DMS 273 treated with DMSO at 0.1 percent for 48 hours (cell line): ENCODE measurements at regions not wholly inside any gene's neighbourhood (a gene's known extent, or its start where the extent isn't known, plus 50 kb on each side); places are given as distances from the start of the nearest gene placed in this dataset.

ENCODE experiments used
- DNase-seq: peaks from one replicate; lab custom pipeline; 2025; lab: John Stamatoyannopoulos, UW

DNA sequence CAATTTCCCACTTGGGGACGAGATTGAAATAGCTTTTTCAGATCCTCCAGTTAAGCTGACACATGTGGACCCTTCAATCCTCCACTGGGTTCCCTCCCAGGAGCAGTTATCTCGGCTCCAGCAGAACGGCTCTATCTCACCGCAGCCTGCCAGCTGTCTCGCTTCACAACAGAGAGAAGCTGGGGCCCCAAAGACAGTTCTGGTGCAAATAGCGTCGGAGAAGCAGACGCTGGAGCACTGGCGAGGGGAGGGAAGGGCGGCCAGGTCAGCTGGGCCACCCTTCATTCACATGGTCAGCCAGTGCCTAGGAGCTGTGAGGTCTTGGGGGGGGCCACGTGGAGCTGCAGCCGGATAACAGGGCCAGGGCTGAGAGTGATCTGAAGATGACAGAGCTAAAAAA lies 141.3 kb upstream of the SDK2 start:
- DNase-seq: no peak

GRCh38 chr17:73785958-73786743 lies 141.9 kb upstream of the SDK2 start:
- DNase-seq: no peak

DNA sequence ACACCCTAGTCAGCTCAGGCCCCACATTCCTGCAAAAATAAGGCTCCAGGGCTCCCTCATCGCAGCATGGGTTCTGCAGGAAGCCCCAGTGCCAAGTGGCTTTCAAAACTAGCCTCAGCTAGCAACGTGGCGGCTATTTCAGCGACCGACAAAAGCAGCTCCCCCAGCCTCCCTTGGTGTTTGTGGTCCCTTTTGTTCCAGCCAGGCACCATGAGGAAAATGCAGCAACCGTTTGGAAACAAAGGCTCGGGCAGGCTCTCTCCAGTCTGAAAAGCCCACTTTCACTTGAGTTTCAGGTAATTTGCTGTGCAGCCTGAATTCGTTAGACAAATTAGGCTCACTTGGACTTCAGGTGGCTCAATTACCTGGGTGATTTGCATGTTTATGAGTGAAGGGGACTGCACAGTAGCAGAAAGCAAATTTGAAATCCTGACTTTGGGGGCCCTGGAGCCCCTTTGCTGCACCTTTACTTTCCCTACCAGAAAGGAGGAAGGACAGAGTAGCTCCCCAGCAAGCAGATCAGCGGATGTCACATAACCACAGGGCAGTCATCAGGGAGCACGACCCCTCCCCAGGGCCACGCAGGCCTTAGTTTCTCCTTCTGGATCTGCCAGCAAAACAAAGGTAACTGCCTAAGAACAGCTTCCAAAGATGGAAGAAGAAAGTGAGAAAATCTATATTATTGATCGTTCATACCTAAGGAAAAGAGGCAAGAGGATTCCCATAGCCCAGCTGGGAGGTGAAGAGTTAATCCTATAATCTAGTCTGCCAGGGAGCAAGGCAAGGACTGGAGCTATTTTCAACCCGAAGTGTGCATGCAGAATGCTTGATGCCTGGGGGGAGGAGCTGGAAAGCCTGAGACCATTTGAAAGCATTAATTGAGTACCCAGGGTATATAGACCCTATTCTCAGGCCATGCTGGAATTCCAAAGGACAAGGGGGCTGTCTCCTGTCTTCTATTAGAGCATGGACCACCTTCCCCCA lies 143.1 kb upstream of the SDK2 start:
- DNase-seq: no peak

- DNase-seq: no peak
These were observed 143.9 kb upstream of the SDK2 start for GRCh38 chr17:73788111-73788510.

GRCh38 chr17:73791121-73791520 lies 146.9 kb upstream of the SDK2 start:
- DNase-seq: no peak

GRCh38 chr17:73791631-73792030 lies 147.4 kb upstream of the SDK2 start:
- DNase-seq: no peak

DNA sequence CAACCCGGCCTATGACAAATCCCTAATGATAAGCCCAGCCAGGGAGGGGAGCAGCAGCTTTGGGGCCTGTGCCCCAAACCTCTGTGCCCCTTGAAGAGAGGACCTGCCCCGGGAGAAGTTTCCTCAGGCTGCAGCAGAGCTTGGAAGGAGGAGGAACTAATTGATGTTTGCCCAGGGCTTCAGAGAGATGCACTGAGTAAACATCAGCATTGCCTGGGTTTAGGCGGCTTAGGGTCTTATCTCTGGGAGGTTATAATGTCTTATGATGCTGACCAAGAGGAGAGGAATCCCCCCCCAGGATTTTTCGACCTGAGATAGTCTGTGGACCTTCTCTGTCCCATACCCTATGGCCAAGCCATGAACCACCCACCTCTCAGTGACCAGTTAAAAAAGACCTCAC lies 148.7 kb upstream of the SDK2 start:
- no peak for DNase-seq

- no peak for DNase-seq
These were observed 150.1 kb upstream of the SDK2 start for GRCh38 chr17:73794336-73794735.

DNA sequence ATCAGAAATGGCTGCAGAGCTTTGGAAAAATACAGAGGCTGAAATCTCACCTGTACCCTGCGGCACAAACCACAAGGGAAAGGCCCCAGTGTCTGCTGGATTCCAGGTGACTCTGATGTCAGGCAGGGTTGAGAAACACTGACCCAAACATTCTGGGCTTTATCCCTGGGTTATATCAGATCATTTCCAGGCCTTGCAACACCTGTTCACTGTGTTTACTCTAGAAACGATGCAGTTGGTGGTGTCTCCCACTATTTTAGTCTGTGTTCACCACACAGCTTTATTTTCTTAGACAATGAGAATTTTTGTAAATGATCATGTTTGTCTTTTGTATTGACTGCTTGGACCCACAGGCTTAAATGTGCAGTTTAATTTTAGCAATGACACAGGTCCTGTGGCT lies 151.5 kb upstream of the SDK2 start:
- no peak for DNase-seq

- DNase-seq: no peak
These were observed 153.4 kb upstream of the SDK2 start for GRCh38 chr17:73797594-73798110.

GRCh38 chr17:73798111-73798748 lies 154.0 kb upstream of the SDK2 start:
- DNase-seq: no peak

- no peak for DNase-seq
These were observed 154.9 kb upstream of the SDK2 start for GRCh38 chr17:73799096-73799495.

GRCh38 chr17:73799781-73800627 lies 155.8 kb upstream of the SDK2 start:
- no peak for DNase-seq

GRCh38 chr17:73800893-73801292 lies 156.6 kb upstream of the SDK2 start:
- no peak for DNase-seq

DNA sequence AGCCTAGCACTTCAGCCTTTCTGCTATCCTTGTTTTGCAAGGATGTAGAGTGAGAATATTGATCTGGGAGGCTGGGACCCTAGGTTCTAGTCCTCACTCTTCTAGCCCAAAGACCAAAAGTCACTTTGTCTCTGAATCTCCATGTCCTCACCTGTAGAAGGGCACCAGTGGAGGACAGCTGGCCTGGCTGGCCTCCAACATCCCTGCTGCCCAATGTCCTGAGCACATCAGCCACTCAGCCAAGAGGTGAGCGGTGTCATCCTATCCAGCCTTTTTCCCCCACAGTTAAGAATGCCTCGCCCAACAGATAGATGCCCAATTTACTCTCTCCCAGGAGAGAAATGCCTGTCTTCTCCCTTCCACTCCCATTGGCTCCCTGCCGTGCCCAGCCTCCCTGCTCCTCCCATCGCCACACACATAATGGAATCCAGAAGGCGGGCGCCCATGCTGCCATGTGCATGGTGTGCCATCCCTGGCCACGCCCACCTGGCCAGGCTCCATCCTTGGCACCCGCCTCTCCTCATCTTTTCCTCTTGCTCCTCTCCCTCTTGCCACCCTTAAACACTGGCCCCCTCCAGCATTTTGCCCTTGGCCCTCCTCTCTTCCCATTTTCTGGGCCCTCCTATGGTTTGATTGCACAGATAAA lies 157.3 kb upstream of the SDK2 start:
- DNase-seq: no peak

DNA sequence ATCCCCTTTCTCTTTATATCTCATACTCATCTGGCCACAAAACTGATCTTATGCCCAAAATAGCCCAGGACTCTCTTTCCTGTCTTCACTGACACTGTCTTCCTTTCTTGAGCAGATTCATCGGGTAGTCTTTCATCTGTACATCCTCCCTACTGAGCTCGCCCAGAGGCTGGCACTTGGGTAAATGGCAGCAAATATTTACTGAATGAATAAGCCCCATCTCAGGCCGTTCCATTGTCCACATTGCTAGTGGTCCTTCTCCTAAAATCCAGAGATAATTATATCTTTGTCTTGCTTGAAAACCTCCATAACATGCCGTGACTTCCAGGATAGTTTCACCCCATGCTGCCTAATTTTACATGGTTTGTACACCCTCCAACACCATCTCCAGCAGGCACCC lies 158.1 kb upstream of the SDK2 start:
- DNase-seq: no peak

- DNase-seq: no peak
These were observed 158.6 kb upstream of the SDK2 start for GRCh38 chr17:73802871-73803270.

DNA sequence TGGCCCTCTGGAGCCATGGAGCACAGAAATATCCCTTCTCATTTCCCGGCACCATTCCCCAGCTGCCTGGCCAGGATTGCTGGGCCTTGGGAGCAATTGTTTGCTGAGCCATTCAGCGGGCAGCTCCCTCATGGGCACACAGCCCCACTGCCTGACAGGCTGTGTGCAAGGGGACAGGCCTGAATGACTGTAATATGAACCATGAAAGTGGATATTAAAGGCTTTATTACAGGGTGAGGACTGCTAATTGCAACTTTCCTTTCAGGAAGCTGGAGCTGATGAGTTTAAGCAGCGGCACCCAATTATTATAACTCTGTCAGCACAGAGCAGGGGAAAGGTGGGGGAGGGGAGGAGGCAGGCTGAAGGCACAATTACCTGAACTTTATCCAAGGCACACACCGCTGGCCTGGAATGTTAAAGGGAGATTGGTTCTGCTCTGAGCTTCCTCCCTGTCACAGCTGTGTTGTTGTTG lies 159.8 kb upstream of the SDK2 start:
- DNase-seq: no peak

DNA sequence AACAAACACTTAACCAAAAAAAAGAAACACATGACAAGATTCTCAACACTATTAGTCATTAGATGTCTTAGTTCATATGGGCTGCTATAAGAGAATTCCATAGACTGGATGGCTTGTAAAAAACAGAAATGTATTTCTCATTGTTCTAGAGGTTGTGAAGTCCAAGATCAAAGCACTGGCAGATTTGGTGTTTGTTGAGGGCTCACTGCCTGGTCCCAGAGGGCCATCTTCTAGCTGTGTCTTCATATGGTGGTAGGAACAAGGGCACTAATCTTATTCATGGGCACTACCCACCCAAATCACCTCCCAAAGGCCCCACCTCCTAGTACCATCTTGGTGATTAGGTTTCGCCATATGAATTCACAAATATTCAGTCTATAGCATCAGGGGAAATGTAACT lies 162.5 kb upstream of the SDK2 start:
- DNase-seq: no peak

DNA sequence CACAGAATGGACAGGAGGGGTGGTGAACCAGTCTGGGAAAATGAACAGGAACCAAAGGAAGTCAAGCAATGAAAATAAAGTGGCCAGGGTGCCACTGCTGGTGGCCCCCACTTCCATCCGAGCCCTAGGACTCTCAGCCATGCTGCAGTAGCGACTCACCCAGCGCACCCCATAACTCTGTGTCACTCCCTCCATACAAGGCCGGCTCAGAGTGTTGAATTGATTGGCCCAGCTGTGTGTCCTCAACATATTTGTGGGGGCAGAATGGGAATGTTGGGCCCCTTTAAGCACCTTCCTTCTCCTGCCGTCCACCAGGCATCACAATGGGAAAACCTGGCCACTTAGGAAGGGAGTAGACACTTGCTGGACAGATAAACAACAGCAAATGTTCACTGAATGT lies 169.0 kb upstream of the SDK2 start:
- no peak for DNase-seq

DNA sequence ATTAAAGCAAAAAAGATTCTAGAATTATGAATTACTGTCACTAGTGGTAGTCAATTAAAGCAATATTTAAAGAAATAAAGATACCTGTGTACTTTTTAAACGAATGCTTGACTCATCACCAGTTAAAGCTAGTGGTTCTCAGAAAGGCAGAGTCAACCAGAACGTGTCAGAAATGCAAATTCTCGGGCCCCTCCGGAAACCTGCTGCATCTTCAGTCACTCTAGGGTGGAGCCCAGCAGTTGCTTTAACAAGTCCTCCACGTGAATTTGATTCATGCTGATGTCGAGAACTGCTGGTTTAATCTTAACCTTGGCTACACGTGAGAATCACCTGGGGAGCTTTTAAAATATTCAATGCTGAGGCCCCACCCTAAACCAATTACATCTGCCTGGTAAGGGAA lies 169.8 kb upstream of the SDK2 start:
- DNase-seq: no peak
